VCaP (cell line): ENCODE measurements at regions not wholly inside any gene's neighbourhood (a gene's known extent, or its start where the extent isn't known, plus 50 kb on each side); places are given as distances from the start of the nearest gene placed in this dataset.

Experiments
- H3K27ac ChIP-seq: fragments of 450-650 bp; 2 replicates; pipeline ENCODE4 v1.5.1; 2017
- TF ChIP-seq, protein P1 (sequence below): fragments of 450-650 bp; conservative IDR thresholded peaks from 2 replicates; pipeline ENCODE4 v1.5.1; 2017; ENCODE audit warnings: mild to moderate bottlenecking, moderate library complexity

- no peak overlapping the region for H3K27ac ChIP-seq
- TF ChIP-seq, protein P1, sequence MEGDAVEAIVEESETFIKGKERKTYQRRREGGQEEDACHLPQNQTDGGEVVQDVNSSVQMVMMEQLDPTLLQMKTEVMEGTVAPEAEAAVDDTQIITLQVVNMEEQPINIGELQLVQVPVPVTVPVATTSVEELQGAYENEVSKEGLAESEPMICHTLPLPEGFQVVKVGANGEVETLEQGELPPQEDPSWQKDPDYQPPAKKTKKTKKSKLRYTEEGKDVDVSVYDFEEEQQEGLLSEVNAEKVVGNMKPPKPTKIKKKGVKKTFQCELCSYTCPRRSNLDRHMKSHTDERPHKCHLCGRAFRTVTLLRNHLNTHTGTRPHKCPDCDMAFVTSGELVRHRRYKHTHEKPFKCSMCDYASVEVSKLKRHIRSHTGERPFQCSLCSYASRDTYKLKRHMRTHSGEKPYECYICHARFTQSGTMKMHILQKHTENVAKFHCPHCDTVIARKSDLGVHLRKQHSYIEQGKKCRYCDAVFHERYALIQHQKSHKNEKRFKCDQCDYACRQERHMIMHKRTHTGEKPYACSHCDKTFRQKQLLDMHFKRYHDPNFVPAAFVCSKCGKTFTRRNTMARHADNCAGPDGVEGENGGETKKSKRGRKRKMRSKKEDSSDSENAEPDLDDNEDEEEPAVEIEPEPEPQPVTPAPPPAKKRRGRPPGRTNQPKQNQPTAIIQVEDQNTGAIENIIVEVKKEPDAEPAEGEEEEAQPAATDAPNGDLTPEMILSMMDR: no peak
Observed at GRCh38 chr5:124088289-124089032, 576.5 kb downstream of the CSNK1G3 start.

DNA sequence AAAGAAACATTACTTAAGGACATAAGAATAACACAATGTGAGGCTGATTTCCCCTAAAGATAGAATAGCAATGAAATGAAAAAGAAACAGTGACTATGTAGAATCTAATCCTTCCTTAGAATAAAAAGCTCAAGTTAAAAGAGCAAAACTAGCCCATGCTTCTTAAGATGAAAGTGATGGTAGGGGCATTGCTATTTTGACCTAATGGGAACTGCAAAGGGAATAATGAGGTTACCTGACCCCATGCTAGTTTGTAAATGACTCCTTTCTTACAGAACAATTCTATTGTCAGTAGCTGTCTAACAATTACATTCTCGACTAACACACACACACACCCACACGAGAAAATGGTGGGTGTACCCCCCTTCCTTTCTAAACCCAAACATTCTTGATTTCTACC lies 575.8 kb downstream of the CSNK1G3 start:
- TF ChIP-seq, protein P1: no peak
- H3K27ac ChIP-seq: no peak overlapping the region

- H3K27ac ChIP-seq: no peak overlapping the region
- TF ChIP-seq, protein P1: no peak
Observed at GRCh38 chr5:124080256-124080655, 568.3 kb downstream of the CSNK1G3 start.

- no peak overlapping the region for H3K27ac ChIP-seq
- TF ChIP-seq, protein P1: no peak
Observed at GRCh38 chr5:124079062-124079461, 567.1 kb downstream of the CSNK1G3 start.

GRCh38 chr5:124074500-124074899 lies 562.5 kb downstream of the CSNK1G3 start:
- H3K27ac ChIP-seq: no peak overlapping the region
- TF ChIP-seq, protein P1: no peak

DNA sequence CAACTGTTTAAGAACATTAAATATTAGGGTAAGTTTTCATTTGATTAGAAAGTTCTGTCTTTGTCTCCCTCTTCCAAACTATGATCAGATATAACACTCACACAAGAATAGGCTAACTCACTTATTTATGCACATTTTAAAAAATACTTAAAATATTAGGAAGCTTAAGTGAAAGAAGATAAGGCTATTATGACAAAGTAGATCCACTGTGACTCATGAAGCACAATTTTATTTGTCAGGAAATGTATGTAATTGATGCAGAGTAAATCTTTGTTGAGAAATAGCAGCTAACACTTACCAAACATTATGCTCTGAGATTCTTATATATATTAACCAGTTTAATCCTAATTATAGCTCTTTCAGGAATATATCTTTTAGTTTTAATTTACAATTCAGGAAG lies 560.6 kb downstream of the CSNK1G3 start:
- no peak overlapping the region for H3K27ac ChIP-seq
- TF ChIP-seq, protein P1: no peak

DNA sequence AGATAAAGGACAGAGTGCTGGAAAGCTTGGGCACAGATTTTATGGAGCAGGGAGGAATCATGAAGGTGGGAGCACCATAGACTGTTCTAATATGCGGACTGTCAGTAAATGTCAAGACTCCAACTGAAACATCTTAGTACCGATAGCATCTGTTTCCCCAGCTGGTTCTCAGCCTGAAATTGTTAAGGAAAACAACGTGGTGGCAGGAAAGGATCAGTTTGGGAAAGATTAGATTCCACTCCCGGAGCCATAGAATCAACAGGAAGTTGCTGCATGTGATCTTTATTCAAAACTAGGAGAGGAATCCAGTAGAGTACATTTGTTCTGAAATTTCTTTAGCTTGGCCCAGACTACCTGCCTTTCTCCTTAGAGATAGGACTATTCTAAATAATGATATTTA lies 559.1 kb downstream of the CSNK1G3 start:
- TF ChIP-seq, protein P1: no peak
- no peak overlapping the region for H3K27ac ChIP-seq
